HFFc6 (cell line): ENCODE measurements at regions not wholly inside any gene's neighbourhood (a gene's known extent, or its start where the extent isn't known, plus 50 kb on each side); places are given as distances from the start of the nearest gene placed in this dataset.

Experiments
- DNase-seq: peaks from one replicate; pipeline ENCODE4 v3.0.0-alpha.2; 2018
- H3K27ac Mint-ChIP-seq: 2 replicates; pipeline ENCODE4 v1.8.0; 2020; ENCODE audit warnings: mild to moderate bottlenecking, mixed read lengths
- H3K27me3 Mint-ChIP-seq: 2 replicates; pipeline ENCODE4 v1.8.0; 2021; ENCODE audit warnings: mild to moderate bottlenecking, moderate library complexity, mixed read lengths; ENCODE audit not compliant: insufficient read depth
- H3K36me3 Mint-ChIP-seq: 2 replicates; pipeline ENCODE4 v1.8.0; 2021; ENCODE audit warnings: low read depth, mixed read lengths
- H3K4me1 Mint-ChIP-seq: 2 replicates; pipeline ENCODE4 v1.8.0; 2020; ENCODE audit warnings: low read depth, mixed read lengths
- H3K4me3 Mint-ChIP-seq: 2 replicates; pipeline ENCODE4 v1.8.0; 2020; ENCODE audit warnings: mild to moderate bottlenecking, moderate library complexity, mixed read lengths
- H3K9me3 Mint-ChIP-seq: 2 replicates; pipeline ENCODE4 v1.8.0; 2020; ENCODE audit warnings: mild to moderate bottlenecking, mixed read lengths
- CTCF ChIP-seq: fragments of 200-600 bp; sonication (generic); IDR thresholded peaks from 2 replicates; pipeline ENCODE4 v1.5.0; 2021; ENCODE audit warnings: antibody characterized with exemption, mild to moderate bottlenecking

- Mint-ChIP-seq H3K9me3 (no peaks in the 10 kb centered on the region), H3K36me3 (peaks cover 9% of the 10 kb centered on the region; the same call in 1 of the 2 replicates), H3K4me3 (no peak overlapping the region), H3K27ac (no peak overlapping the region), H3K27me3 (peaks cover 4% of the 10 kb centered on the region), H3K4me1 (peaks cover 13% of the 10 kb centered on the region)
- no peak for DNase-seq
- no peak for TF ChIP-seq CTCF
These were observed 259.1 kb downstream of the TGFB2 start for GRCh38 chr1:218604217-218604616.

GRCh38 chr1:218611916-218612585 is 266.9 kb downstream of the TGFB2 start:
- peaks cover 9% of the 10 kb centered on the region; the same call in 1 of the 2 replicates for H3K36me3 Mint-ChIP-seq
- H3K9me3 Mint-ChIP-seq, result no peaks in the 10 kb centered on the region
- DNase-seq, result no peak
- H3K4me1 Mint-ChIP-seq, result no peaks in the 10 kb centered on the region
- peaks cover 4% of the 10 kb centered on the region for H3K27me3 Mint-ChIP-seq
- no peak for TF ChIP-seq CTCF
- no peak overlapping the region for H3K27ac Mint-ChIP-seq
- H3K4me3 Mint-ChIP-seq, result no peak overlapping the region

- no peak for TF ChIP-seq CTCF
- Mint-ChIP-seq H3K36me3 (peaks cover 6% of the 10 kb centered on the region; the same call in 1 of the 2 replicates), H3K27me3 (peaks cover 4% of the 10 kb centered on the region), H3K4me1 (no peaks in the 10 kb centered on the region), H3K9me3 (no peaks in the 10 kb centered on the region), H3K4me3 (no peak overlapping the region), H3K27ac (no peak overlapping the region)
- DNase-seq, result no peak
These were observed 268.0 kb downstream of the TGFB2 start for GRCh38 chr1:218613105-218613504.

GRCh38 chr1:218614031-218614430 is 268.9 kb downstream of the TGFB2 start:
- no peak for TF ChIP-seq CTCF
- no peak for DNase-seq
- Mint-ChIP-seq H3K27ac (no peak overlapping the region), H3K9me3 (no peaks in the 10 kb centered on the region), H3K4me1 (no peaks in the 10 kb centered on the region), H3K36me3 (no peaks in the 10 kb centered on the region), H3K27me3 (no peaks in the 10 kb centered on the region; the same call in 1 of the 2 replicates), H3K4me3 (no peak overlapping the region)

GRCh38 chr1:218616681-218617080 is 271.5 kb downstream of the TGFB2 start:
- no peak for TF ChIP-seq CTCF
- DNase-seq, result no peak

More at GRCh38 chr1:218616681-218617080, 271.5 kb downstream of the TGFB2 start:
- no peaks in the 10 kb centered on the region; the same call in 1 of the 2 replicates for H3K27me3 Mint-ChIP-seq
- H3K36me3 Mint-ChIP-seq, result no peaks in the 10 kb centered on the region
- no peak overlapping the region for H3K27ac Mint-ChIP-seq
- no peak overlapping the region for H3K4me3 Mint-ChIP-seq
- no peaks in the 10 kb centered on the region for H3K9me3 Mint-ChIP-seq
- H3K4me1 Mint-ChIP-seq, result no peaks in the 10 kb centered on the region
